HS-27A (cell line): ENCODE measurements at regions not wholly inside any gene's neighbourhood (a gene's known extent, or its start where the extent isn't known, plus 50 kb on each side); places are given as distances from the start of the nearest gene placed in this dataset.

Source experiments
- DNase-seq: peaks from one replicate; pipeline ENCODE4 v3.0.0-alpha.2; 2012; ENCODE audit warnings: low read depth, missing footprints

GRCh38 chr10:31709476-31709875 lies 219.2 kb downstream of the ARHGAP12 start:
- no peak for DNase-seq

GRCh38 chr10:31709028-31709427 lies 219.6 kb downstream of the ARHGAP12 start:
- no peak for DNase-seq

DNA sequence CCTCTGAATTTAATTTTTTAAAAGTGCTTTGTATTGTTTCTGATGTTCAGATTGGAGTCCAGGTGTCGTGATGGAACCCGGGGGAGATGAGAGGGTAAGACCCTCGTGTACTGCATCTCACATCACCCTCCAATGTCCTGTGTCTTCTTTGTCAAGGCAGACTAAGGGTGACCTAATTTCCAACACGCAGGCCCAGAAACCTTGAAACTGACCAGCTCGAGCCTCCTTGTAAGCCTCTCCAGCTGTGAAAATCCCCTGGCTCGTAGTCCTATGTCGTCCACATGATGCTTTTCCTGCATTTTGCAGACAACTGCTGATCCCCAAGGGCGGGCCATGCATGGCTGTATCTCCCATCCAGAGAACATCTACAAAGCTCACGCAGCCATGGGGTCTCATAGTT lies 220.2 kb downstream of the ARHGAP12 start:
- DNase-seq = no peak

GRCh38 chr10:31708046-31708445 lies 220.6 kb downstream of the ARHGAP12 start:
- DNase-seq = no peak

- DNase-seq = no peak
Observed at GRCh38 chr10:31707093-31708039, 221.3 kb downstream of the ARHGAP12 start.

DNA sequence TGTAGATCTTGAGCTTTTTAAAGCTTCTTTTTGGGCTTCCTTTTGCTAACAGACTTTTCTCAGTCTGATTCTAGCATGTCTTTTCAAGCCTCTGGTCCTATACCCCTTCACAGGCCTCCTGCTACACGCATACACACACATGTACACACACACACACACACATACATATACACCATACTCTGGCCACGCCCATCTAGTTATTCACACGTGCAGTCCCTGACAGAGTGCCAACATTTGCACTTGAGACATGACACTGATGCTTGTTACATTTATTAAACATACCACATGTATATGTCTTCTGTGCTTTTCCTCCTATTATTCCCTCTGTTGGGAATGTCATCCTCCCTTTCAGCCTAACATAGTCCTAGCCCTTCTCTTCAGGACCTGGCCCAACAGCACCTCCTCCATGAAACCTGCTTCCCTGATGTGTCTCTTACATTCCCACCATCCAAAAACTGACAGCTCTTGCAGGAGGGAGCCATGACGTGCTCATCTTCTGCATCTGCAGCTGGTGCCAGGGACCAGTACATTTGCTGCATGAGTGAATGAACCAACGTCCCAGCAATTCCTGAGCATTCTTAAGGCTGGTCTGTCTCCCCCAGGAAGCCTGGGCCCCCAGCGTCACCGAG lies 222.1 kb downstream of the ARHGAP12 start:
- no peak for DNase-seq

GRCh38 chr10:31705136-31705535 lies 223.5 kb downstream of the ARHGAP12 start:
- DNase-seq = no peak

DNA sequence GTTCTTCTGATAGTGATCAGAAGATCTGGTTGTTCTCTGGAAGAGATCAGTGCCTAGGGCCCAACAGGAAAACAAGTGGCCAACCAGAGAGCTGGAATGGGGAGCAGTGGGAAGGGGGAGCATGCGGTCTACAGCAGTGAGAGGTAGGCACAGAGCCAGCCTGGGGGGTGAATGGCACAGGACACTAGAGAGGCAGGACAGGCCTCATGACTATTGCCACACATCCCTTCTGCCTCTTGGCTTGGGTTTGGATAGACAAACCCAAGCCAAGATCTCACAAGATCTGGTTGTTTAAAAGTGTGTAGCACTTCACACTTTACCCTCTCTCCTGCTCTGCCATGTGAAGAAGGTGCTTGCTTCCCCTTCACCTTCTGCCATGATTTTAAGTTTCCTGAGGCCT lies 224.4 kb downstream of the ARHGAP12 start:
- DNase-seq = no peak

DNA sequence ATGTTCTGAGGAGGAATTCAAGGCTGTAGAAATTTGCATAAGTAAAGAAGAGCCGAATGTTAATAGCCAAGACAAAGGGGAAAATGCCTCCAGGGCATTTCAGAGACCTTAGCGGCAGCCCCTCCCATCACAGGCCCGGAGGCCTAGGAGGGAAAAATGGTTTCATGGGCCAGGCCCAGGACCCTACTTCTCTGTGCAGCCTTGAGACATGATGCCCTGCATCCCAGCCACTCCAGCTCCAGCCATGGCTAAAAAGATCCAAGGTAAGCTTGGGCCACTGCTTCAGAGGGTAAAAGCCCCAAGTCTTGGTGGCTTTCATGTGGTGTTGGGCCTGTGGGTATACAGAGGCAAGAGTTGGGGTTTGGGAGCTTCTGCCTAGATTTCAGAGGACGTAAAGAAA lies 225.7 kb downstream of the ARHGAP12 start:
- DNase-seq = no peak

GRCh38 chr10:31702005-31702404 lies 226.6 kb downstream of the ARHGAP12 start:
- no peak for DNase-seq

GRCh38 chr10:31701546-31701945 lies 227.1 kb downstream of the ARHGAP12 start:
- DNase-seq = no peak

DNA sequence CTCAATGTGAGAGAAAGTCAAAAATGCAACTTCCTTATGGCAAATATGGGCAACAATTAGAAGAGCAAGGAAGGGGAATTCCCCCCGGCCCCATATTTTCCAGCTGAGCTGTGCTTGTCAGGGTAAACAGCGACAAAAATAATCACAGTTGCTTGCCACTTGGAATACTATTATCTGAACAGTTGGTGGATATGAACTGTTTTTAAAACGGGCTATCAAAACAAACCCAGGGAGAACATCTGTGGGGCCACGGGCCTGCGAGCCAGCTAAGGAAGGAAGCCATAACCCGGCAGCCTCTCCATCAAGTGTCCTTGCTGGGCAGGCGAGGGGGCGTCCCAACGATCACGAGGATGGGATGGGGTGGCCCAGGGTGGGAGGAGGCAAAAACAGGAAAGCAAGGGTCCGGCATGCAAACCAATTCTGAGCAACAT lies 228.4 kb downstream of the ARHGAP12 start:
- no peak for DNase-seq

- DNase-seq = no peak
Observed at GRCh38 chr10:31698181-31698830, 230.3 kb downstream of the ARHGAP12 start.

GRCh38 chr10:31697271-31698180 lies 231.1 kb downstream of the ARHGAP12 start:
- no peak for DNase-seq

GRCh38 chr10:31694929-31695837 lies 233.4 kb downstream of the ARHGAP12 start:
- no peak for DNase-seq

GRCh38 chr10:31694126-31694685 lies 234.4 kb downstream of the ARHGAP12 start:
- no peak for DNase-seq

DNA sequence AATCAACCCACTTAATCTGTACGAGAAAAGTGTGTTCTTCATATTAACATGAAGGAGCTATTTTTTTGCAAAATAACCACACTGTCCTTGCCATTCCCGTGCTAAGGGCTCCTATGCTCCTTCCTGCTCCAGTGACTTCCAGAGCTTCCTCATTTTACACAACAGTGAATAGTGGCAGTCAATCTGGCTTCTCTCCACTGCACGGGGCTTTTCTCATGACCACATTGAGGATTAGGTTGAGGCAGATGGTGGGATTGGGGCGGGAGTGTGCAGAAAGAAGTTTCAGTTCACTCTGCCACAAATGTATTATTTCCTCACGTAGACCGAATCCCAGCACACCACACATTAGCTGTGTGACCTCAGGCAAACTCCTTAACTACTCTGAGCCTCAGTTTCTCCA lies 235.1 kb downstream of the ARHGAP12 start:
- no peak for DNase-seq

DNA sequence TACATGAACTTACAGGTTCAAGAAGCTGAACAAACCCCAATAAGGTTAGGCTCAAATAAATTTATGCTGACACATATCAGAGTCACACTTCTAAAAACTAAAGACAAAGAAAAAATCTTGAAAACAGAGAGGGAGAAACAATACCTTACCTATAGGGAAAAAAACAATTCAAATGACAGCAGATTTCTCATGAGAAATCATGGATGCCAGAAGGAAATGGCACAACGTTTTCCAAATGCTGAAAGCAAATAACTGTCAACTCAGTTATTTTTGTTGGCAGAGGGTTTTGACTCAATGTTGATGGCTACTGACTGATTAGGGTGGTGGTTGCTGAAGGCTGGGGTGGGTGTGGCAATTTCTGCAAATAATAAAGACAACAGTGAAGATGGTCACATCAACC lies 239.4 kb downstream of the ARHGAP12 start:
- no peak for DNase-seq

DNA sequence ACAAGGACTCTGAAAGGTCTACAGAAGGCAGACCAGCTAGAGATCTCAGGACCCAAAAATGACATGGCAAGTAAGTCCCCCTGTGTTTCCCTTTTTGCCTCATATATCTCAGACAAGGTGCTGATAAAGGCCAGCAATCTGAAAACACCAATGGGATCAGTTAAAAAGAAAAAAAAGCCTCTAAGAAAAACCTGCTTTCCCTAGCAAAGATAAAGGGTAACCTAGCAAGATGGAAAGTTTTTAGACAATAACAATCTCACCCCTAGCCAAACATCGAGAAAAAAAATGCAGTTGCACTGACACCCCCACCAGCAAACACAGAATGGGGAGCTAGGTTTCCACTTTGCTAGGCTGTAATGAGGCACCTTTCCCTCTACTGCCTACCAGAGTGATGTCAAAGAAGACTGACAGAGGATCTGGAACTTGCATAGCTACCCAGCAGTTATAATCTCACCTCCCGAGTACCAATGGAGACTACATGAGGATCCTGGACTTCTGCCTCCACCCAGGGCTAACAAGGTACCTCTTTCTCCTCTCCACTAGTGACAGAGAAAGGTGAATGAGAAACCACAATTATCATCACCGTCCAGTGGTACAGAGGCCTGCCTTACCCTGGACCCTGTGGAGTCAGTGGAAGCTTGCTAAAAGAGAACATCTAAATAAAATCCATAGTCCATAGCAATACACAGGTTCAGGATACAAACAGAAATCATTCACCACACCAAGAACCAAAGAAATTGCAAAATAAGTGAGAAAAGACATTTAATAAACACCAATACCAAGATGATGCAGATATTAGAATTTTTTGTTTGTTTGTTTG lies 240.8 kb downstream of the ARHGAP12 start:
- DNase-seq = no peak
